ENCODE measurements at regions not wholly inside any gene's neighbourhood (a gene's known extent, or its start where the extent isn't known, plus 50 kb on each side); places are given as distances from the start of the nearest gene placed in this dataset.

- Histone ChIP-seq H3K4me1 (no peaks in the 10 kb centered on the region), H3K27me3 (peaks cover 0 to 60% (median 7%) of the 10 kb centered on the region in 3 donors), H3K27ac (no peak overlapping the region), H3K4me3 (no peak overlapping the region), H3K9me3 (peaks cover 0 to 6% (median 4%) of the 10 kb centered on the region in 4 donors), H3K36me3 (no peaks in the 10 kb centered on the region)
- no peak for DNase-seq
- intact Hi-C loops (cut with DNase I; ENCODE audit: low total_unique reads) = no loop called here
- WGBS, 5 donors = 40 to 49% (median 45%) methylated on average over 7 of the region's 7 CpGs
- TF ChIP-seq POLR2A (IDR thresholded peaks at IDR 0.05) = no peak
- no peak for TF ChIP-seq CTCF (IDR thresholded peaks at IDR 0.05)
Measured at GRCh38 chr22:49429066-49429465, 398.6 kb downstream of the BRD1 start.

DNA sequence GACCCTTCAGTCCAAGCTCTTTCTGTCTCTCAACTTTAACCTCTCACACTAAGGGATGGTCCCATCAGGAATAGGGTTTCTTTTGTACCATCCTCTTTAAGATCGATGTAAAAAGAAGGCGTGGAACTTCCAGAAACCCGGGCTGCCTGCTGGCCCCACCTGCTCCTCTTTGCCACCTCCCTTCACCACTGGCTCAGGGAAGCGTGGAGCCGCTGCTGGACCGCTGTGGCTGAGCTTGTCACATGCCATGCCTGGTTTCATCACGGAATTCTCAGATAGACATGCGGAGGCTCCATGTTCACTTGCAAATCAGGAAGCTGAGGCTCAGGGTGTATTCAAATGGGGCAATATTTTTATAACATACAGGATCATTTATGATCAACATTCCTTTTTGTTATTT lies 399.7 kb downstream of the BRD1 start:
- Histone ChIP-seq H3K4me3 (no peak overlapping the region), H3K4me1 (no peaks in the 10 kb centered on the region), H3K27me3 (peaks cover 0 to 49% (median 5%) of the 10 kb centered on the region in 3 donors), H3K36me3 (no peaks in the 10 kb centered on the region), H3K27ac (no peak overlapping the region), H3K9me3 (no peaks in the 10 kb centered on the region)
- 87 to 94% (median 89%) methylated on average over 8 of the region's 8 CpGs for WGBS, 5 donors
- TF ChIP-seq CTCF (IDR thresholded peaks at IDR 0.05) (no peak), POLR2AphosphoS5 (IDR thresholded peaks at IDR 0.05) (no peak), EP300 (IDR thresholded peaks at IDR 0.05) (no peak), POLR2A (IDR thresholded peaks at IDR 0.05) (no peak)
- intact Hi-C loops (cut with DNase I; ENCODE audit: low total_unique reads) = no loop called here
- no peak for DNase-seq

DNA sequence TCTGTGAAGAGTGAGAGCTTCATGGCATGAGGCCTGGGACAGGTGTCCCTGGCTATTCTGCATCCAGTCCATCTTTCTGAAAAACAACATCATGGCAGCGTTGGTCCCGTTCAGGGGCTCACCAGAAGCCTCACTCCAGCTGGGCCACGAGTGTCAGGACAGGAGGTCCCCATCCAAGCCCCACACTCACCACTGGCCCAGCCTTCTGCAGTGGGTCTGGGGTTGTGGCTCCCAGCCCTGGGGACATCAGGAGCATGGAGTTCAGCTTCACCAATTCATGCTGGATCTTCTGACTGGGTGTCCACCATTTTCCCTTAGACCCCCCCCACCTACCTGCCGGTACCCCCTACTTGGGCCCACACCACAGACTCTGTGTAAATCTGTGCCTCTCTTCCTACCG lies 400.3 kb downstream of the BRD1 start:
- TF ChIP-seq POLR2AphosphoS5 (IDR thresholded peaks at IDR 0.05) (no peak), CTCF (IDR thresholded peaks at IDR 0.05) (no peak), EP300 (IDR thresholded peaks at IDR 0.05) (no peak), POLR2A (IDR thresholded peaks at IDR 0.05) (no peak)
- H3K4me1 ChIP-seq = no peaks in the 10 kb centered on the region

GRCh38 chr22:49426618-49427266 lies 400.9 kb downstream of the BRD1 start:
- no peaks in the 10 kb centered on the region for H3K4me1 ChIP-seq
- WGBS, 5 donors = 82 to 91% (median 89%) methylated on average over 9 of the region's 9 CpGs
- intact Hi-C loops (cut with DNase I; ENCODE audit: low total_unique reads) = no loop called here

More for the DNA sequence above, 400.3 kb downstream of the BRD1 start:
- Histone ChIP-seq H3K36me3 (no peaks in the 10 kb centered on the region), H3K4me3 (no peak overlapping the region), H3K9me3 (peaks cover 0 to under 1% (median 0%) of the 10 kb centered on the region in 4 donors), H3K27ac (no peak overlapping the region), H3K27me3 (peaks cover 0 to 43% (median 0%) of the 10 kb centered on the region in 3 donors)
- WGBS, 5 donors = 71 to 100% (median 80%) methylated on average over 2 to 5 of the region's 5 CpGs
- DNase-seq = no peak
- intact Hi-C loops (cut with DNase I; ENCODE audit: low total_unique reads) = no loop called here

More at GRCh38 chr22:49426618-49427266, 400.9 kb downstream of the BRD1 start:
- Histone ChIP-seq H3K4me3 (no peak overlapping the region), H3K36me3 (no peaks in the 10 kb centered on the region), H3K27ac (no peak overlapping the region), H3K27me3 (peaks cover 0 to 39% (median 0%) of the 10 kb centered on the region in 3 donors), H3K9me3 (peaks cover 0 to 5% (median 0%) of the 10 kb centered on the region in 4 donors)
- TF ChIP-seq EP300 (IDR thresholded peaks at IDR 0.05) = no peak
- no peak for TF ChIP-seq POLR2AphosphoS5 (IDR thresholded peaks at IDR 0.05)
- TF ChIP-seq CTCF (IDR thresholded peaks at IDR 0.05) = no peak
- no peak for TF ChIP-seq POLR2A (IDR thresholded peaks at IDR 0.05)
- no peak for DNase-seq
